ENCODE measurements at regions not wholly inside any gene's neighbourhood (a gene's known extent, or its start where the extent isn't known, plus 50 kb on each side); places are given as distances from the start of the nearest gene placed in this dataset.

DNA sequence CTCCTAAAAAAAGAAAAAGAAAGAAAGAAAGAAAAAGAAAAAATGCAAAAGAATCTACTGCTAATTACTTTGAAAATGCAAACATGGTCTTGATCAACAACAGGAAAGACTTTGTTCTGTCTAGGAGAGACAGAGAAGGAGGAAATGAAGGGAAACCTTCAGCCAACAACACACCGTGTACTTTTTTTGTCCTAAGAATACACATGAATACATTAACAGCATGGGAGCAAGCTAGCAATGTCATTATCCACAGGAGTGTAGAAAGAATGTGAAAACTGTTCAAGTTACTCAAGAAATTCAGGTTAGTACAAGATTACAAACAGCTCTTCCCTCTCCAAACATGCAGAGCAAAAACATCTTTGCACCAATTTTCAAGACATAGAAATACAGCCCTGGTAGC, 326.3 kb downstream of the UBE3D start:
- no peaks in the 10 kb centered on the region for H3K4me1 ChIP-seq (ENCODE audit: low read length)
- no peak for DNase-seq
- H3K9ac ChIP-seq (ENCODE audit: low read length), result no peak overlapping the region
- H3K79me2 ChIP-seq (ENCODE audit: low read length), result no peaks in the 10 kb centered on the region
- H3K27me3 ChIP-seq (ENCODE audit: low read length), result no peaks in the 10 kb centered on the region
- H3K4me3 ChIP-seq (ENCODE audit: low read length), result no peak overlapping the region
- H3K36me3 ChIP-seq (ENCODE audit: insufficient read depth, low read length), result no peaks in the 10 kb centered on the region
- no peaks in the 10 kb centered on the region for H4K20me1 ChIP-seq (ENCODE audit: insufficient read depth, low read depth, low read length)
- no peak overlapping the region for H2AFZ ChIP-seq (ENCODE audit: low read length)
- no peaks in the 10 kb centered on the region for H3K9me3 ChIP-seq (ENCODE audit: low read length)
- H3K4me2 ChIP-seq (ENCODE audit: low read depth, low read length, poor library complexity, severe bottlenecking), result no peak overlapping the region
- no peaks in the 10 kb centered on the region for H3K9me2 ChIP-seq (replicated peaks; ENCODE audit: insufficient read depth, low read length)
- no peak overlapping the region for H3K27ac ChIP-seq (ENCODE audit: low read length)

DNA sequence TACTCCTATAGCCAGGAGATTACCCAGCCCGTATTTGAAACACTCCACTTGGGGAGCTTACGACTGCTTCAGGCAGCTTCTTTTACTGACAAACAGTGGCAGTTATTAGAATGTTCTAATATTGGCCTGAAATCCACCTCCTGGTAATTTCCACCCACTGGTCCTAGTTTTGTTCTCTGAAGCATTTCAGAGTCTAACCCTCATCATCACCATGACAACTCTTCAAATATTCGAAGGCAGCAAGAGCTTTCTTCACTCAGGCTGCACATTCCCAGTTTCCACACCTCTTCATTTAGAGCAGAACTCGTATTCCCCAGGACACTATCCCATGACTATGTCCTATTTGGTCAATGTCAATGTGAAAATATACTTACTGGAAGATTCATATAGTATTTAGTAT, 325.6 kb downstream of the UBE3D start:
- H3K9me3 ChIP-seq (ENCODE audit: low read length), result no peaks in the 10 kb centered on the region
- no peak overlapping the region for H3K27ac ChIP-seq (ENCODE audit: low read length)
- no peak overlapping the region for H2AFZ ChIP-seq (ENCODE audit: low read length)
- no peaks in the 10 kb centered on the region for H3K27me3 ChIP-seq (ENCODE audit: low read length)
- H3K4me3 ChIP-seq (ENCODE audit: low read length), result no peak overlapping the region
- no peaks in the 10 kb centered on the region for H3K79me2 ChIP-seq (ENCODE audit: low read length)
- H3K9ac ChIP-seq (ENCODE audit: low read length), result no peak overlapping the region
- H3K9me2 ChIP-seq (replicated peaks; ENCODE audit: insufficient read depth, low read length), result no peaks in the 10 kb centered on the region
- H4K20me1 ChIP-seq (ENCODE audit: insufficient read depth, low read depth, low read length), result no peaks in the 10 kb centered on the region
- no peak overlapping the region for H3K4me2 ChIP-seq (ENCODE audit: low read depth, low read length, poor library complexity, severe bottlenecking)
- no peaks in the 10 kb centered on the region for H3K36me3 ChIP-seq (ENCODE audit: insufficient read depth, low read length)
- no peak for DNase-seq
- no peaks in the 10 kb centered on the region for H3K4me1 ChIP-seq (ENCODE audit: low read length)

DNA sequence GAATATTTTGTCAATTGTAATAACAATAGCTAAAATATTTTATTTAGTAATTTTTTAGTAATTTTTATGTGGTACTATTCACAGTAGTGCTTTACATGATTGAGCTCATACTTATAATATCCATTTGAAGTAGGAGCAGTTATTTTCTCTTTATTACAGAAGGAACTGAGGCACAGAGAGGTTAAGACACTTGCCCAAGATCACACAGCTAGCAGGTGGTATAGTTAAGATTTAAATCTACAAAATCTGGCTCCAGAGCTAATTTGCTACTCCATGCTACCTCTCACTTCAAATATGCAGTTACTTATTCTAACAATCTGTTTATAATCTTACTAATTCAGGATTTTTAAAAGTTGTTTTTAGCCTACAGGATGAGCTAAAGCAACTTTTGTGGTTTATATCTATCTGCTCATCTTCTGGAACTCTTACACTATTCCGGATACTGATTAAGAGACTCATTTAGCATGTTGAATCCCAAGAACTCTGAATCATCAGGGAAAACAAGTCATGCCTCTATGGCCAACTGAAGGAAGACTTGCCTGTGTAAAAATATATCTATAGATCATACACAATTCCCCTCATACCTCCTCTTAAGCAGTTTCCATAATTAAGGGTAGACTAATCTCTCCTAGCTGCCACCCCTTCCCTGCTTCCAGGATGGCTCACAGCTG, 324.2 kb downstream of the UBE3D start:
- no peaks in the 10 kb centered on the region for H3K36me3 ChIP-seq (ENCODE audit: insufficient read depth, low read length)
- H4K20me1 ChIP-seq (ENCODE audit: insufficient read depth, low read depth, low read length), result no peaks in the 10 kb centered on the region
- H3K27ac ChIP-seq (ENCODE audit: low read length), result no peak overlapping the region
- H3K4me2 ChIP-seq (ENCODE audit: low read depth, low read length, poor library complexity, severe bottlenecking), result no peak overlapping the region
- no peaks in the 10 kb centered on the region for H3K4me1 ChIP-seq (ENCODE audit: low read length)
- H3K27me3 ChIP-seq (ENCODE audit: low read length), result no peaks in the 10 kb centered on the region
- H3K9me2 ChIP-seq (replicated peaks; ENCODE audit: insufficient read depth, low read length), result no peaks in the 10 kb centered on the region
- no peak for DNase-seq
- H3K9ac ChIP-seq (ENCODE audit: low read length), result no peak overlapping the region
- no peaks in the 10 kb centered on the region for H3K9me3 ChIP-seq (ENCODE audit: low read length)
- H2AFZ ChIP-seq (ENCODE audit: low read length), result no peak overlapping the region
- no peaks in the 10 kb centered on the region for H3K79me2 ChIP-seq (ENCODE audit: low read length)
- H3K4me3 ChIP-seq (ENCODE audit: low read length), result no peak overlapping the region

DNA sequence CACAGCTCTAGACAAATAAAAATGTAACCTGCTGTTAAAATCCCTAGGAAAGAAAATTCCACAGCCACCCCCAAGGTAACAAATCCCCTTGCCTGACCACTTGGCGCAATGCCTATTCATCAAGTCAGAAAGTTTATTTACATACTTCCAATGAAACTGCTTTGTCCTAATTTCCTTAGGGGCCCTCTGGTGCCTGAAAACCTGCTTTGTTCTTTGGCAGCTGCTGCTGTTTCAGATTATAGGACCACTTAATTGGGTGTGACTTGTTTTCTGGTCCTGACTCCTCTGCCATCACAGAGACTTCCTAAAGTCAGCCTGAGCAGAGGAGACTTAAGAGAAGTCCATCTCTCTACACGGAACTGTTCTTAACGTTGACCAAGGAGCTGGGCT, 323.6 kb downstream of the UBE3D start:
- DNase-seq, result no peak
- Histone ChIP-seq H2AFZ (ENCODE audit: low read length) (no peak overlapping the region), H3K4me3 (ENCODE audit: low read length) (no peak overlapping the region), H3K4me1 (ENCODE audit: low read length) (no peaks in the 10 kb centered on the region), H3K79me2 (ENCODE audit: low read length) (no peaks in the 10 kb centered on the region), H3K36me3 (ENCODE audit: insufficient read depth, low read length) (no peaks in the 10 kb centered on the region), H3K27ac (ENCODE audit: low read length) (no peak overlapping the region), H3K4me2 (ENCODE audit: low read depth, low read length, poor library complexity, severe bottlenecking) (no peak overlapping the region), H3K9ac (ENCODE audit: low read length) (no peak overlapping the region), H3K27me3 (ENCODE audit: low read length) (no peaks in the 10 kb centered on the region), H3K9me2 (replicated peaks; ENCODE audit: insufficient read depth, low read length) (no peaks in the 10 kb centered on the region), H4K20me1 (ENCODE audit: insufficient read depth, low read depth, low read length) (no peaks in the 10 kb centered on the region), H3K9me3 (ENCODE audit: low read length) (no peaks in the 10 kb centered on the region)

DNA sequence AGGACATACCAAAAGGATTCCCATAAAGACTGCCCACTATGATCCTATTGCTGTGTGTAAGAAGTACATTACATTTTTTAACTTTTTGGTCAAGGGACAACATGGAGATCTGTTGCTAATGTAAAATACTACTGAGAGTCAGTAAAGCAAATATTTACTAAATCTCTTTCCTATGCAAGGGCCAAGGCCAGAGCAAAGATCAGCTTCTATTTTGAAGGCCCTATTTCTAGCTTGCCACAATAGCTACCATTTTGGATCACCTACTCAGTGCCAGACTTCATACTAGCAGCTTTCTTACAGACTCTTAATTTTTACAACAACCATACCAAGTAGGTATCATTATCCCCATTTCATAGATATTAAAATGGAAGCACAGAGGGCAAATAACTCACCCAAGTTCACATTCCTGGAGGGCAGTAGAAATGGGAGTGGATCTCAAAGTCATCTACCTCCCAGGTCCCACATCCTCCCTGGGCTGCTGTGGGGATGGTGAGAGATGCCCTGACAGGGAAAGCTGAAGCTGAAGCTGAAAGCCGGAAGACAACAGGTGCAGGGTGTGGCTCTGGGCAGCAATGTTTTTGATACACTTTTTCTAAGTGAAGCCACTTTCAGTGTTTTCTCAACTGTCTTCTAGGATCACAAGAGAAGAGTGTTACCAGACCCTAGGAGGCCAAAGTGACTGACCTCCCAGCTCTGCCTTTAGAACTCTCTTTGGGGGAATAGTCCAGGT, 321.2 kb downstream of the UBE3D start:
- no peak for DNase-seq

DNA sequence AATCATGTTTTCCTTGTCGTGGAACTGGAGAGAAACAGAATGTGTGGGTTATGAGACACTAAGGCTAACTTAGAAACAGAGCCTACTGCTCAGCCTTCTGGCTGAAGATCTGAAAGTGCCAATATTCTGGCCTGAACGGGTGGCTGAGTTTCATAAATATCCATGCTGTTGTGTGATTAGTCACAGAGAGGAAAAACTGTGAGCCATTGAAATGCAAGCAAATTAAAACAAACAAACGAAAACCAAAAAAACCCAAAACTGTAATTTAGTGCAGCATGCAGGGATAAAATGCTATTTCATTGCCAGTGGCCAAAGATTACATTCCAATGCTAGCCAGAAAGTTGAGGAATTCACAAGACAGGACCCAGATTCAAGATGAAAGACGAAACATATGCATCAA, 315.1 kb downstream of the UBE3D start:
- Histone ChIP-seq H3K4me3 (ENCODE audit: low read length) (no peak overlapping the region), H3K36me3 (ENCODE audit: insufficient read depth, low read length) (no peaks in the 10 kb centered on the region), H3K4me2 (ENCODE audit: low read depth, low read length, poor library complexity, severe bottlenecking) (no peak overlapping the region), H3K79me2 (ENCODE audit: low read length) (no peaks in the 10 kb centered on the region), H3K9me3 (ENCODE audit: low read length) (no peaks in the 10 kb centered on the region), H4K20me1 (ENCODE audit: insufficient read depth, low read depth, low read length) (no peaks in the 10 kb centered on the region), H3K4me1 (ENCODE audit: low read length) (no peaks in the 10 kb centered on the region; the same call in 1 of the 2 replicates), H3K27ac (ENCODE audit: low read length) (no peak overlapping the region), H3K9ac (ENCODE audit: low read length) (no peak overlapping the region), H3K9me2 (replicated peaks; ENCODE audit: insufficient read depth, low read length) (no peaks in the 10 kb centered on the region), H3K27me3 (ENCODE audit: low read length) (no peaks in the 10 kb centered on the region), H2AFZ (ENCODE audit: low read length) (no peak overlapping the region)
- DNase-seq, result no peak

More for the DNA sequence above, 321.2 kb downstream of the UBE3D start:
- Histone ChIP-seq H2AFZ (ENCODE audit: low read length) (no peak overlapping the region), H3K9ac (ENCODE audit: low read length) (no peak overlapping the region), H4K20me1 (ENCODE audit: insufficient read depth, low read depth, low read length) (no peaks in the 10 kb centered on the region), H3K27me3 (ENCODE audit: low read length) (no peaks in the 10 kb centered on the region), H3K27ac (ENCODE audit: low read length) (no peak overlapping the region), H3K4me2 (ENCODE audit: low read depth, low read length, poor library complexity, severe bottlenecking) (no peak overlapping the region), H3K4me3 (ENCODE audit: low read length) (no peak overlapping the region), H3K9me3 (ENCODE audit: low read length) (no peaks in the 10 kb centered on the region), H3K79me2 (ENCODE audit: low read length) (no peaks in the 10 kb centered on the region), H3K4me1 (ENCODE audit: low read length) (no peaks in the 10 kb centered on the region), H3K9me2 (replicated peaks; ENCODE audit: insufficient read depth, low read length) (no peaks in the 10 kb centered on the region), H3K36me3 (ENCODE audit: insufficient read depth, low read length) (no peaks in the 10 kb centered on the region)

DNA sequence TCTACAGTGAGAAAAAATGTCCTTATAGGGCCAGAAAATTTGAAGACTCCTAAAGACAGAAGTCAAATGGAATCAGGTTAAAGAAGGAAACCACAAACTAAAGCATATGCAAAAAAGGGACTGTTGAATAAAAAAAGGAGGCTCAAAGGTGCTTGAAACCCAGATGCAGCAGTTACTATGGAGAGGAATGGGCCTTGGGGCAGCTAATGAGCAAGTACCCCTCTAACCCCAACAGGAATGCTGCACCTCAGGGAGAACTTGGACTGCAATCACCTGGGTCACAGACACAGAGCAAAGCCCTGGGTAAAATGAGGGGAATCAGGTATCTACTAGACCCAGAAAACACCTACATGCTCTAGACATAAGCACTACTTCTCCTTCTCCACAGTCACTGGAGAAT, 313.9 kb downstream of the UBE3D start:
- no peak overlapping the region for H2AFZ ChIP-seq (ENCODE audit: low read length)
- H3K9me3 ChIP-seq (ENCODE audit: low read length), result no peaks in the 10 kb centered on the region
- H3K9ac ChIP-seq (ENCODE audit: low read length), result no peak overlapping the region
- DNase-seq, result no peak
- no peaks in the 10 kb centered on the region for H4K20me1 ChIP-seq (ENCODE audit: insufficient read depth, low read depth, low read length)
- no peaks in the 10 kb centered on the region for H3K9me2 ChIP-seq (replicated peaks; ENCODE audit: insufficient read depth, low read length)
- no peaks in the 10 kb centered on the region; the same call in 1 of the 2 replicates for H3K4me1 ChIP-seq (ENCODE audit: low read length)
- no peaks in the 10 kb centered on the region for H3K36me3 ChIP-seq (ENCODE audit: insufficient read depth, low read length)
- H3K4me3 ChIP-seq (ENCODE audit: low read length), result no peak overlapping the region
- H3K79me2 ChIP-seq (ENCODE audit: low read length), result no peaks in the 10 kb centered on the region
- H3K27ac ChIP-seq (ENCODE audit: low read length), result no peak overlapping the region
- H3K27me3 ChIP-seq (ENCODE audit: low read length), result no peaks in the 10 kb centered on the region
- no peak overlapping the region for H3K4me2 ChIP-seq (ENCODE audit: low read depth, low read length, poor library complexity, severe bottlenecking)

DNA sequence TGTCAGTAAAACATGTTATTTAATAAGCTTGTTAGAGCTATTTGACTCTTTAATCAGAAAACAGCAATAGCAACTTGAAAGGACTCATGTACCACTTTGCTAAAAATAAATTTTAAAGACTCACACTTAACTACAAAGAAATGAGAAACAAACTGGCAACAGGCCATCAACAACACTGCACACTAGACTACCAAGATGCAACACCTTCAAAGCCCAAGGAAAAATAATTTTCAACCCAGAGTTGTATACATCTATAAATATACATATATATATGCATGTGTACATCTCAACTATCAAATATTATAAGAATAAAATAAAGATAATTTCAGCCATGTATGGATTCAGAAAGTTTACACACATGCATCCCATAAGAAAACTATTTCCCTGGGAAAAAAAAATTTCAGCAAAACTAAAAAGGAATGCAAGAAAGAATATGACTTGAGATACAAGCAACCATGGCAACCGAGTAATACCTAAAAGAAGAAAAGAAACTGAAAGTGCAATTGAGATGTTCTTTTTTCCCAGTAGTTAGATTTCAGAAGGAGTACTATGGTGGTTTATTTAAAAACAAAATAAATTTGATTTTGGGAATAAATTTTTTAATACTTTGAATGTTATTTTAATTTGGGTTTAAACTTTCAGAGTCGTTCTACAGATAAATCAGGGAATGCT, 303.8 kb downstream of the UBE3D start:
- H3K36me3 ChIP-seq (ENCODE audit: insufficient read depth, low read length), result no peaks in the 10 kb centered on the region
- H2AFZ ChIP-seq (ENCODE audit: low read length), result no peak overlapping the region

More for the DNA sequence above, 303.8 kb downstream of the UBE3D start:
- H3K9me3 ChIP-seq (ENCODE audit: low read length), result no peaks in the 10 kb centered on the region
- H3K9me2 ChIP-seq (replicated peaks; ENCODE audit: insufficient read depth, low read length), result no peaks in the 10 kb centered on the region
- no peaks in the 10 kb centered on the region for H3K4me1 ChIP-seq (ENCODE audit: low read length)
- H3K27ac ChIP-seq (ENCODE audit: low read length), result no peak overlapping the region
- no peak overlapping the region for H3K4me3 ChIP-seq (ENCODE audit: low read length)
- peak overlapping the region; percentile 19 for H3K4me2 ChIP-seq (ENCODE audit: low read depth, low read length, poor library complexity, severe bottlenecking)
- H3K27me3 ChIP-seq (ENCODE audit: low read length), result no peaks in the 10 kb centered on the region
- H4K20me1 ChIP-seq (ENCODE audit: insufficient read depth, low read depth, low read length), result no peaks in the 10 kb centered on the region
- H3K79me2 ChIP-seq (ENCODE audit: low read length), result no peaks in the 10 kb centered on the region
- DNase-seq, result no peak
- no peak overlapping the region for H3K9ac ChIP-seq (ENCODE audit: low read length)

Measured in Karpas-422 (cell line).